SK-N-MC (cell line): ENCODE measurements at regions not wholly inside any gene's neighbourhood (a gene's known extent, or its start where the extent isn't known, plus 50 kb on each side); places are given as distances from the start of the nearest gene placed in this dataset.

Experiments
- DNase-seq: peaks from one replicate; pipeline ENCODE4 v3.0.0-alpha.2; 2011; ENCODE audit warnings: low read depth, low spot score
- H3K27ac ChIP-seq: fragments of 200-600 bp; sonication (generic); 2 replicates; pipeline ENCODE4 v1.5.1; 2016; ENCODE audit warnings: mixed run types
- H3K36me3 ChIP-seq: fragments of 200-600 bp; sonication (generic); 2 replicates; pipeline ENCODE4 v1.6.1; 2017; ENCODE audit warnings: antibody characterized with exemption, low read length, mixed read lengths; ENCODE audit not compliant: insufficient read depth
- H3K4me3 ChIP-seq: fragments of 200-600 bp; sonication (generic); 2 replicates; pipeline ENCODE4 v1.5.1; 2016
- H3K9ac ChIP-seq: fragments of 200-600 bp; sonication (generic); 2 replicates; pipeline ENCODE4 v1.8.0; 2017; ENCODE audit warnings: mixed run types, mixed read lengths; ENCODE audit not compliant: insufficient read length
- H3K9me3 ChIP-seq: fragments of 200-600 bp; sonication (generic); 2 replicates; pipeline ENCODE4 v1.6.1; 2017; ENCODE audit warnings: low read depth, mild to moderate bottlenecking, antibody characterized with exemption, low read length, moderate library complexity, mixed read lengths
- EZH2 ChIP-seq: fragments of 200-600 bp; sonication (generic); IDR thresholded peaks from one replicate; pipeline ENCODE4 v1.6.1; 2017; ENCODE audit warnings: antibody characterized with exemption
- FOXP2 ChIP-seq: optimal IDR thresholded peaks from 2 replicates; pipeline ENCODE3; 2011; ENCODE audit warnings: mild to moderate bottlenecking, moderate library complexity; ENCODE audit not compliant: insufficient read depth; ENCODE audit errors: extremely low read length, control extremely low read depth
- POLR2AphosphoS5 ChIP-seq: IDR thresholded peaks from 2 replicates; pipeline ENCODE4 v1.6.1; 2012; ENCODE audit warnings: mild to moderate bottlenecking, low read depth, low read length, borderline replicate concordance

DNA sequence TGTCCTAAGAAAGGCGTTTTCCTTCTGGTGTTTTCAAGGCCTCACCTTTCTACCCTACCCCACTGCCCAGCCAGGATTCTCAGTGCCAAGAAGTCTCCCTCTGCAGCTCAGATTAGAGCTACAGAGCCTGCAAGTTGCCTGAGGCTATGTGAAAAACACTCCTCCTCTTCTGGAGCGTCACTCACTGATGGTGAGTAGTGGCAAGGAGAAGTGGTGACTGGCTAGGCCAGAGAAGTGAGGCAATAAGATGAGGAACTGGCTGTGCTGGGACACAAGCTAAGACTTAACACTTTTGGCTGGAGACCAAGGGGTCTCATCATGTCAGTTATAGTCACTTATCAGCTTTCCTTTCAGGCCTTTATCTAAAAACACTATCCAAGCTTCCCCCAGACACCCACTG is 86.7 kb upstream of the PRKAR2B start:
- Histone ChIP-seq H3K9me3 (no peaks in the 10 kb centered on the region), H3K9ac (no peak overlapping the region), H3K4me3 (no peak overlapping the region), H3K27ac (no peak overlapping the region), H3K36me3 (no peaks in the 10 kb centered on the region)
- no peak for DNase-seq
- TF ChIP-seq POLR2AphosphoS5: no peak
- TF ChIP-seq FOXP2: no peak
- no peak for TF ChIP-seq EZH2

DNA sequence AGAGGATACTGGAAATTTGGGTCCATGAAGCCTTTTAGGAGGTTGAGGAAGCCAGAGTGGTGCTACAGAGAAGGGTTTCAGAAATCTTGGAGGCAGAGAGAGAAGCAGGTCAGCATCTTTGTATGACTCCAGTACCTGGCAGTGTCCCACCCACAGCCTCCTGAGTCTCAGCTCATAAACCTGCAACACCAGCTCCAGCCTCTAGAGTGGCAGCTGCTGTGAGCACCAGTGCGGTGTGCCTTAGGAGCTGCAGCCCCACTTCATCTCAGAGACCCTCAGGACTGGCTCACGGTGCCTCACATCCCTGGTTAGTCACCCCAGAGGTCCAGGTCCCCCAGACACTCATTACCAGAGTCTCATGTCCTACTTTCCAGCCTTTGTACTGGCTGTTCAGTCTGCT is 84.8 kb upstream of the PRKAR2B start:
- Histone ChIP-seq H3K9me3 (no peaks in the 10 kb centered on the region), H3K36me3 (no peaks in the 10 kb centered on the region), H3K4me3 (no peak overlapping the region), H3K27ac (no peak overlapping the region), H3K9ac (no peak overlapping the region)
- TF ChIP-seq EZH2 (no peak), POLR2AphosphoS5 (no peak), FOXP2 (no peak)
- no peak for DNase-seq

DNA sequence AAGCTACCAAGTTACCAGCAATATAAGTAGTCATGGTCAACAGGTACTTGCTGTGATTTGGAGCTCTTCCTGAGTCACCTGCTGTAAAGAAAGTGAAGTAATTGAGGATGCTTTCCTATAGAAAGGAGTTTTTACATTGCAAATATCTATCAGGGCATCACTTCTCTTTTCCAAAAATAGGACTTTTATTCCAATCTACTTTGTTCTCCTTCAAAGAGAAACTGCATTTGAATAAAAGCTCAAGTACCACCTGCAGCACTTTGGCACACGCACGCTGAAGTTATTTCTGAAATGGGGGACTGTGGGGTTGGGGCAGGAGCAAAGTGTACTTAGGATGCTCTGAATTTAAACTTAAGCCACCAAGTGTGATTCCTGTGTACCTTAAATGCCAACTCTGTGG is 81.8 kb upstream of the PRKAR2B start:
- H3K9ac ChIP-seq: no peak overlapping the region
- H3K4me3 ChIP-seq: no peak overlapping the region

DNA sequence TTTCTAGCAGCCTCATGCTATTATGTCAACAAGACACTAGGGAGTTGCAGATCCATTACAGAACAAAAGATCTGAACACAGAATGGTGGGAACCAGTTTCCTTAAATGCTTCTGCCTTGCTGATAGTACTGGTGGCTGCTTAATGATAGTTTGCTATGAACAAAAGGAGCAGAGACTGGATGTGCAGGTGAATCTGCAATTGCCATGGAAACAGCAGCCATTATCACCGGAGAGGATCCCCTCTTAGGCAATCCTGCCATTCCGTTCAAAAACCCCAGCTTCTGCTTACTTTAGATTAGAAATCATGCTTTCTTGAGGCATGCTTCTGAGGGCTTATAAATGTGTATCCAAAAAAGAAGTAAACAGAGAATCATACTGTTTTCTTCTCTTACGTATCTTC is 80.0 kb upstream of the PRKAR2B start:
- TF ChIP-seq EZH2 (no peak), POLR2AphosphoS5 (no peak), FOXP2 (no peak)
- H3K4me3 ChIP-seq: no peak overlapping the region
- no peaks in the 10 kb centered on the region for H3K36me3 ChIP-seq
- H3K9me3 ChIP-seq: no peaks in the 10 kb centered on the region
- H3K9ac ChIP-seq: no peak overlapping the region
- no peak for DNase-seq
- no peak overlapping the region for H3K27ac ChIP-seq

More for the DNA sequence above, 81.8 kb upstream of the PRKAR2B start:
- Histone ChIP-seq H3K36me3 (no peaks in the 10 kb centered on the region), H3K9me3 (no peaks in the 10 kb centered on the region), H3K27ac (no peak overlapping the region)
- TF ChIP-seq EZH2: no peak
- TF ChIP-seq FOXP2: no peak
- no peak for TF ChIP-seq POLR2AphosphoS5
- no peak for DNase-seq

DNA sequence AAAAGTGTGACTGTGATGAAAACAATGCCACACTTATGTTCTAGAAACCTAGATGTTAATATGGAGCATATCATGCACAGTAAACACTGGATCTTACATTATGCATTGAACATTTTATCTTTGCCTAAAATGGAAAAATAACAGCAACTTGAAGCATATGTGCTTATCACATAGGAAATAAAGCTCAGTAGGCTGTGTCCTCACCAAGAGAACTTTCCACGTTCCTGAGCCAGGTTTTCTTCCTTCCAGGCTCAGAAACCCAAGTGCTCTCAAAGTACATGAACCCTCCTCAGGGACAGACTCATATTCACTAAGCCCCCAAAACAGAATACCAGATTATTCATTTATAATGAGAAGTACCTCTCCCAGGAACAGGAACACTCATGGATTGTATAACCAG is 79.4 kb upstream of the PRKAR2B start:
- Histone ChIP-seq H3K36me3 (no peaks in the 10 kb centered on the region), H3K27ac (no peak overlapping the region), H3K9ac (no peak overlapping the region), H3K4me3 (peak overlapping the region; percentile 29), H3K9me3 (no peaks in the 10 kb centered on the region)
- DNase-seq: no peak
- TF ChIP-seq POLR2AphosphoS5 (no peak), FOXP2 (no peak), EZH2 (no peak)

DNA sequence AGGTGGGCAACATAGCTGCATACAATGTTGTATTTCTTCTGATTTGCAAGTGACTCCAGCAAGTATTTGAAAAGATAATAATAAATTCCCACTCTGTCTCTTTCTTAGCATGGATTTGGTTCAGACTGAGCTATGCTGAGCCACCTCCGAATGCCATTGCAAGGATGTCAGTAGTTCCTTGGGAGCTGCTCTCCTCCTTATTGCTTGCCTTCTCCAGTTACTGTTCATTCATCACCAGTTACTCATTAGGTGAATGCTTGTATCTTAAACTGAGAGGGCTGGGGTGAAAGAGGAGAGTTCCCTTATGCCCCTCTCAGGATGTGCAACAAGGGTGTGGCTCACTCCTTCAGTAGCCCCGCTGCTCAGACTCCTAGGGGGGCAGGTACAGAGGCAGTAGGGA is 78.4 kb upstream of the PRKAR2B start:
- Histone ChIP-seq H3K36me3 (no peaks in the 10 kb centered on the region), H3K9me3 (no peaks in the 10 kb centered on the region), H3K4me3 (no peak overlapping the region), H3K27ac (no peak overlapping the region), H3K9ac (no peak overlapping the region)
- no peak for DNase-seq
- TF ChIP-seq FOXP2 (no peak), EZH2 (no peak), POLR2AphosphoS5 (no peak)

DNA sequence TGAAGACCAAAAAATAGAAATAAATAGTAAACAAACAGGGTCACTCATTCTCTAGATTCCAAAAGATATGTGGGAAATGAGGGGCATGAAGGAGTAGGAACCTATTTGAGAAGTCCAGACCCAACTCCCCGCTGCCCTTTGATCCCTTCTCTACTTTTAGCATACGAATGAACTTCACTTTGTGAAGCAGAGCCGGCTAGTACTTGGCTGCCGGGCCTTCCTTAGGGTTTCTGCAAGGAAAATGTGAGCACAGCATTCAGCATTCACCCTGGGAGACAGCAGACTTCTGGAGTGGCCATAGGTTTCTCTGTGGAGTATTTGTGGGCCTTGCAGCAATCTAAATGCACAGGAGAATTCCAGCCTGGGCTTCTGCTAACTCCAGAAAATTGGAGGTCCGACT is 76.3 kb upstream of the PRKAR2B start:
- H3K27ac ChIP-seq: no peak overlapping the region
- H3K9me3 ChIP-seq: no peaks in the 10 kb centered on the region
- no peak for DNase-seq
- no peak overlapping the region for H3K9ac ChIP-seq
- H3K36me3 ChIP-seq: no peaks in the 10 kb centered on the region
- no peak for TF ChIP-seq POLR2AphosphoS5
- TF ChIP-seq FOXP2: no peak
- no peak for TF ChIP-seq EZH2
- H3K4me3 ChIP-seq: no peak overlapping the region

DNA sequence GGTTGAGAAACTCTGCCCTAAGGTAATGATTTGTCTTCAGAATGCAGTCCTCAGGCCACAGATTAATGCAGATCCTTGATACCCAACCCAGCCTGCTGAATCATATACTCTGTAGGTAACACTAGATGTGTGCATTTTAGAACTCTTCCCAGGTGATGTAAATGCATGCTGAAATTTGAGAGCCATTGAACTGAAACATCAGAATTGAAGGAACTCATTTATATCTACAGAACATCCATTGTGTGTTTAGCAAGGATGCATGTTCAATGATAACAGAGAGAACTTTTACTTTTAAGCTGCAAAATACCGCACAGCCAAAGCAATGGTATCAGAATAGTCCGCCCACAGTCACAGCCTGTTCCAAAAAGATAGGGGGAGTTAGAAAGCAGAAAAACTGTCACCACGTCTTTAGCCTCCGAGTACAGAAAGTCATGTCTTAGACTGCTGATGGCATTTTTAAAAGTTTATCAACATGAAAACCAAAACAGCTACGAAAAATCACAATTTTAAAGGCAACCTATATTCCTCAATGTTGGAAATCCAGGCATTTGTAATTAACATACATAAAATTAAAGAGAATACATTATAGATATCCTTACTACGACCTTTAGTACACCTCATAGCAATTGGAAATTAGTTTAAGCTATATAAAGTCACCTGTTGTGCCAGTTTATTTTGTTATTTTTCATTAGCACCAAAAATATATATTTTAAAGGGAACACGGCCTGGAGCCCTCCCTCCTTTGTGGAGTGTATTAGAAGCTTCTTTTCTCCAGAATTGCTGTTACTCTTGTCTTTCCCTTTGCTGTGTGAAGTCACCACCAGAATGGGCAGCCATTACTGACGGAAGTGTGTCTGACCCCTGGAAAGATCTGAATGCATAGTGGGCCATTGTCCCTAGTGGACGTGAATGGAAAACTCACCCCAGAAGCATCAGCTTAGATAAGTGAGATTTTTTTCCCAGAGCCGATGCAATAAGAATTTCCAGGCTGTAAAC is 65.8 kb upstream of the PRKAR2B start:
- Histone ChIP-seq H3K27ac (no peak overlapping the region), H3K36me3 (no peaks in the 10 kb centered on the region), H3K4me3 (no peak overlapping the region), H3K9ac (no peak overlapping the region), H3K9me3 (no peaks in the 10 kb centered on the region)
- no peak for TF ChIP-seq EZH2
- TF ChIP-seq POLR2AphosphoS5: no peak
- TF ChIP-seq FOXP2: no peak
- no peak for DNase-seq
